Hepatocyte (in vitro differentiated cells): ENCODE measurements at regions not wholly inside any gene's neighbourhood (a gene's known extent, or its start where the extent isn't known, plus 50 kb on each side); places are given as distances from the start of the nearest gene placed in this dataset.

Experiments used
- EZH2 ChIP-seq: fragments of 200-600 bp; sonication (generic); IDR thresholded peaks from 2 replicates; pipeline ENCODE4 v1.6.1; 2016; ENCODE audit warnings: antibody characterized with exemption, mild to moderate bottlenecking, borderline replicate concordance
- EZH2phosphoT487 ChIP-seq: fragments of 200-600 bp; sonication (generic); IDR thresholded peaks from one replicate; pipeline ENCODE4 v1.6.1; 2018; ENCODE audit warnings: antibody characterized with exemption, mild to moderate bottlenecking, low read depth, moderate library complexity; ENCODE audit not compliant: unreplicated experiment, severe bottlenecking
- TF ChIP-seq, protein P1 (sequence below): fragments of 200-600 bp; sonication (generic); IDR thresholded peaks from 2 replicates; pipeline ENCODE4 v1.5.1; 2016; ENCODE audit warnings: antibody characterized with exemption, mild to moderate bottlenecking; ENCODE audit not compliant: poor library complexity

GRCh38 chr17:33896263-33896662, 358.8 kb upstream of the CCL2 start:
- TF ChIP-seq, protein P1, sequence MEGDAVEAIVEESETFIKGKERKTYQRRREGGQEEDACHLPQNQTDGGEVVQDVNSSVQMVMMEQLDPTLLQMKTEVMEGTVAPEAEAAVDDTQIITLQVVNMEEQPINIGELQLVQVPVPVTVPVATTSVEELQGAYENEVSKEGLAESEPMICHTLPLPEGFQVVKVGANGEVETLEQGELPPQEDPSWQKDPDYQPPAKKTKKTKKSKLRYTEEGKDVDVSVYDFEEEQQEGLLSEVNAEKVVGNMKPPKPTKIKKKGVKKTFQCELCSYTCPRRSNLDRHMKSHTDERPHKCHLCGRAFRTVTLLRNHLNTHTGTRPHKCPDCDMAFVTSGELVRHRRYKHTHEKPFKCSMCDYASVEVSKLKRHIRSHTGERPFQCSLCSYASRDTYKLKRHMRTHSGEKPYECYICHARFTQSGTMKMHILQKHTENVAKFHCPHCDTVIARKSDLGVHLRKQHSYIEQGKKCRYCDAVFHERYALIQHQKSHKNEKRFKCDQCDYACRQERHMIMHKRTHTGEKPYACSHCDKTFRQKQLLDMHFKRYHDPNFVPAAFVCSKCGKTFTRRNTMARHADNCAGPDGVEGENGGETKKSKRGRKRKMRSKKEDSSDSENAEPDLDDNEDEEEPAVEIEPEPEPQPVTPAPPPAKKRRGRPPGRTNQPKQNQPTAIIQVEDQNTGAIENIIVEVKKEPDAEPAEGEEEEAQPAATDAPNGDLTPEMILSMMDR, result no peak
- no peak for TF ChIP-seq EZH2phosphoT487
- no peak for TF ChIP-seq EZH2
